Fibroblast of lung (primary cell): ENCODE measurements at regions not wholly inside any gene's neighbourhood (a gene's known extent, or its start where the extent isn't known, plus 50 kb on each side); places are given as distances from the start of the nearest gene placed in this dataset.

Source experiments
- EZH2 ChIP-seq: IDR thresholded peaks from 2 replicates; pipeline ENCODE4 v1.5.1; 2012; ENCODE audit warnings: low read length, control low read depth, mild to moderate bottlenecking; ENCODE audit errors: missing control alignments
- TF ChIP-seq, protein P1 (sequence below), 2 donors: IDR thresholded peaks in 1 of 2; conservative IDR thresholded peaks in 1 of 2; 1 replicate in 1 of 2; 2 replicates in 1 of 2; pipeline ENCODE4 v1.5.1; 2011 to 2012; ENCODE audit warnings: low read length in 2 of 2, control low read depth in 1 of 2, inconsistent platforms in 1 of 2, low read depth in 1 of 2, mild to moderate bottlenecking in 1 of 2

DNA sequence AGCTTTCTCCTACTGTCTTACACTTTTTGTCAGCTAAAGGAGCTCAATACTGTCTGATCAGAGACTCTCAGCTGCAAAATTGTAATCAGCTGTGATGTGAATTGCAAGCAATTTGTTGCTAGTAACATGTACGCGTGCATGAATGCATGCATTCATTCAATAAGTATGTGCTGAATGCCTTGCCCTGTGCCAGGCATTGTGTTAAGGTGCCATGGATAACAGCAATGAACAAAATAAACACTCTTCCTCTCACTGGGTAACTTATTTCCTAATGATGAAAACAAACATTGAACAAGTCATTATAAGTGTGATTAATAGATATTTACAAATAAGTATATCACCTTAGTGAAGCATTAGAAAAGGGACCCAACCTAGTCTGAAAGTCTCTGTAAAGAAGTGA, 163.2 kb upstream of the ARID2 start:
- TF ChIP-seq, protein P1, sequence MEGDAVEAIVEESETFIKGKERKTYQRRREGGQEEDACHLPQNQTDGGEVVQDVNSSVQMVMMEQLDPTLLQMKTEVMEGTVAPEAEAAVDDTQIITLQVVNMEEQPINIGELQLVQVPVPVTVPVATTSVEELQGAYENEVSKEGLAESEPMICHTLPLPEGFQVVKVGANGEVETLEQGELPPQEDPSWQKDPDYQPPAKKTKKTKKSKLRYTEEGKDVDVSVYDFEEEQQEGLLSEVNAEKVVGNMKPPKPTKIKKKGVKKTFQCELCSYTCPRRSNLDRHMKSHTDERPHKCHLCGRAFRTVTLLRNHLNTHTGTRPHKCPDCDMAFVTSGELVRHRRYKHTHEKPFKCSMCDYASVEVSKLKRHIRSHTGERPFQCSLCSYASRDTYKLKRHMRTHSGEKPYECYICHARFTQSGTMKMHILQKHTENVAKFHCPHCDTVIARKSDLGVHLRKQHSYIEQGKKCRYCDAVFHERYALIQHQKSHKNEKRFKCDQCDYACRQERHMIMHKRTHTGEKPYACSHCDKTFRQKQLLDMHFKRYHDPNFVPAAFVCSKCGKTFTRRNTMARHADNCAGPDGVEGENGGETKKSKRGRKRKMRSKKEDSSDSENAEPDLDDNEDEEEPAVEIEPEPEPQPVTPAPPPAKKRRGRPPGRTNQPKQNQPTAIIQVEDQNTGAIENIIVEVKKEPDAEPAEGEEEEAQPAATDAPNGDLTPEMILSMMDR (conservative IDR thresholded peaks at IDR 0.05 in 1 of 2, IDR thresholded peaks at IDR 0.05 in 1 of 2; ENCODE audit: low read depth in 1 of 2, low read length in 2 of 2) = no peak
- TF ChIP-seq EZH2 = no peak
